ENCODE measurements at regions not wholly inside any gene's neighbourhood (a gene's known extent, or its start where the extent isn't known, plus 50 kb on each side); places are given as distances from the start of the nearest gene placed in this dataset.

DNA sequence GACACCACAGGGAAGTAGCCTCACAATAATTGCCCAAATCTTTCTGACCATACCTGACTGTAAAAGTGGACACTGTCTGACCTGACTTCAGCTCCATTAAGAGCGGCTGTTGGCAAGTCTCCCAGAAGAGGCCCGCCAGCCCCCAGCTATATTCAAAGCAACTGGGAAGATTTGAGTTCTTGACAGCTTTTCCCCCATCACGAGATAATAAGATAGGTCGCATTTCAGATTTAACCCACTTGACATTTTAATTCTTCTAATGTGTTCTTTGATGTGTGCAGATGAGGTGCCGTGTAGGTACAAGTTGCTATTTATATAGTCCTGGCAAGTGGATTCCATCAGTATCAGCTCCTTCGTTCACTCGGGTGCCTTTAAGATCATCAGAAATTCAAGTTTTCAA is 345.7 kb downstream of the DRD1 start:
- ATAC-seq: no peak

DNA sequence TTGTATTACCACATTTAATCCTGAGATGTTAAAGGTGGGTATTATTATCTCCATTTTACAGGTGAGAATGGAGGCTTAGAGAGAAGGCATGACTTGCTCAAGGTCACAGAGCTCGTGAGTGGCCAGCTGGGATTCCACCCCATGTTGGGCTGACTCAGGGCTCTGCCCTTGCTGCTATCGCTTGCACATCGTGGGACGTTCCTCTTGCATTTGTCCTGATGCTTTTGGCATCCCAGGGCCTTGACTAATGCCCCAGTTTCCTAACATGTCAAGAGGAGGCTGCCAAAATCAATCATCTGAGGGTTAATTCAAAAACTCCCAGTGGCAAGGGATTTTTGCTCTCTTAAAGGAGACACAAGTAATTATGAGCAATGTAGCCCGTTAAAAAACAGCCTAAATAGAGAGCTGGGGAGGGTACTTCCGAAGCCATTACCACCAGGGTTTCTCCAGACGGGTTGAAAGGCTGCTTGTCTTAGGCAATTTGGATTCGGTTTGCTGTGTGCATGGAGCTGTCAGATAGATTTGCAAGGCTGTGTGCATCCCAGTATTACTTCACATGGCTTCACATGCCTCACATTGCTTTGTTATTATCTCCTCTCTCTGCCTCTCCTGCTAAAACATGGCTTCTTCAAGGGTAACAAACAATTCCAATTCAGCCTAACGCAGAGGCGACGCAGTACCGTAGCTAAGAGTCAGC is 347.4 kb downstream of the DRD1 start:
- no peak for ATAC-seq

DNA sequence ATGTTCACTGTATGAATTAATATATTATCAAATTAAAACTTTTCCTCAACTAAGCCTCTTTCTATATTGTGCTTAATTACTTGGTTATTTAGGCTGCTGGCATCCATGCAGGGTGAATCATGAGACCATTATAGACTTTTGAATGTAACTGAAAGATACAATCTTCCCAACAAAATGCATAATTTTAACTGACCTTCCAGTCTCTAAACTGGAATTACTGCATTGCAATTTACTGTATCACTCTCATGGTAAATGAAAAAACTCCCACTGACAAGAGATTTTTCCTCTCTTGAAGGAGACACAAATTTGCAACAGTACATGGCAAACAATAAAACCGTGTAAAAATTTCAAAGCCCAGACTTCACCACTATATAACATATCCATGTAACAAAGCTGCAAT is 349.5 kb downstream of the DRD1 start:
- ATAC-seq: no peak

DNA sequence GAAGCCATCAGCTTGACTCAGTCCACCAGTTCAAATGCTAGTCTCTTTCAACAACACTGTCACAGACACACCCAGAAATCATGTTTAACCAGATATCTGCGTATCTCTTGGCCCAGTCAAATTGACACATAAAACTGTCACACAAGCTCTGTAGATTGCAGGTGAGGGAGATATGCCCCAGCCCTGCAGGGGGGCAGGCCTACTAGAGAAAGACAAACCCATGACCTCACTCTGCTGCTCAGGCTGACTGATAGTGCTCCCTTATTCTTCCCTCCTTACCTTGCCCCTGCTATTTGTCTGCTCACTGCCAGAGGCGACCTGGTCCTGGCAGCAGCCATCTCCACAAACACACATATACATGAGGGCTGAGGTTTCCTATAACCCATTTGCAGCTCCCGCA is 351.3 kb downstream of the DRD1 start:
- no peak for ATAC-seq

DNA sequence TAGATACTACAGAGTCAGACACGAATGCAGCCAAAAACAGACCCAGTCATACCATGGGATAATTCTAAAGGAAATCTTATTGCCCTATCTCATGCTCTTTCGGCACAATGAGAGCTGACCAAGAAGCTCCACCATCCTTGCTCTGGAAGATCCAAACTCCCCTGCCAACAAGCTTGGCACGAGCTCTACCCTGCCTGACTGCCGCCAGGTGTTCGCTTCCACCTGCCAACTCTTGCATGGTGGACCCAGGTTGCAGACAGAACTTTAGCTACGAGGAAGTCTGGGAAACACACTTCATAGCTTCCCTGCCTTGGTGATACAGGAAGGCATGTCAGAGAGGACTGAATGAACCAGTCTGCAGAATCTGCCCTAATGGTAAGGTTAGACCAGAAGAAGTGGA is 355.0 kb downstream of the DRD1 start:
- no peak for ATAC-seq

DNA sequence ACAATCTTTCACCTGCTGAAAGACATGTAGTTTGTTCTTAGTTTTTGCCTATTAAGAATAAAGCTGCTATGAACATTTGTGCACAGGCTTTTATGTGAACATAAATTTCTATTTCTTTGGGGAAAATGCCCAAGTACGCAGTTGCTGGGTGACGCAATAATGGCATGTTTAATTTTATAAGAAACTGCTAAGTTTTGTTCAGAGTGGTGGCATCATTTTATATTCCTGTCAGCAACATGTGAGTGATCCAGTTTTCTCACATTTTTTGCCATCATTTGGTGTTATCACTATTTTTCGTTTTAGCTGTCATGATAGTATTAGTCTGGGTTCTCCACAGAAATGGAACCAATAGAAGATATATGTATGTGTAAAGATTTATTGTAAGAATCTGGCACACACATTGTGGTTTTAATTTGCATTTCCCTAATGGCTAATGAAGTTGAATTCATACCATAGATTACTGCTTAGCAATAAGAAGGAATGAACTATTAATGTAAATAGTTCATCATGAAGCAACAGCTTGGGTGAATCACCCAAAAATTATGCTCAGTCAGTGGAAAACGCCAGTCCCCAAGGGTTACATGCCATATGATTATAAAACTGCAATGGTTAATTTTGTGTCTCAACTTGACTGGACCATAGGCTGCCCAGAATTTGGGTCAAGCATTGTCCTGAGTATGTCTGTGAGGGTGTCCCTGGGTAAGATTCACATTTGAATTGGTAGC is 358.6 kb downstream of the MSX2 start:
- ATAC-seq: no peak

DNA sequence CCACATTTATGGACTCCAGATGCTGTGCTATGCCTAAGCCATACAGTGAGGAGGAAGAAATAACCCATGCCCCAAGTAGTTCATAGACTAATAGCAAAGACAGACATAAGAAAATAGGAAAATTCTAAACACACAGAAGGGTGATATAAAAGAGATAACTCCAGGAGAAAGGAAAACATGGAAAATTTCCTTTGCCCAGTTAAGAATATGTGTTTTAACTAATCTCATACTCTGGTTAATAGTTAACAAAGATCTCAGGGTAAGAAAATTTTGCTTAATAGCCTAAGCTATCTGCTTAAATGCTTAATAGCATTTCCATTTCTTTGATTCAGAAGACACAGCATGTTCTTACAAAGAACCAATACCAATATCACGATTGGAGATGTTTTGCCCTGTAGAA is 358.0 kb downstream of the MSX2 start:
- no peak for ATAC-seq

DNA sequence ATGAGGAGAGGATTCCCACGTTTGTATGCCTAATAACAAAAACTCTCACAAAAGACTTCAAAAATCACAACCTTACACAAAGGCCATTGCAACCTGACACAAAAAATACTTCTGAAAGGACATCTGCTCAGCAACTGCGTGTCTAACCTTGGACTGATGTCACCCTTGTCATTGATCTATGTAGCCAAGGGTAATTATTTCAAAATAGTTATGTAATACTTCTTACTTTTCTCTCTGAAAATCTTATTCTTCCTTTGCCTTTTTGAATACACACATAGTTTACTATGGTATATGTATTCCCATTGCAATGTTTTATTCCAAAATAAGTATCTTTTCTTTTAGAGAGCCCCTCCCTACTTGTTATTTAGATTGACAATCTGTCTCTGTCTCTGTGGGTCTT is 355.3 kb downstream of the MSX2 start:
- no peak for ATAC-seq

DNA sequence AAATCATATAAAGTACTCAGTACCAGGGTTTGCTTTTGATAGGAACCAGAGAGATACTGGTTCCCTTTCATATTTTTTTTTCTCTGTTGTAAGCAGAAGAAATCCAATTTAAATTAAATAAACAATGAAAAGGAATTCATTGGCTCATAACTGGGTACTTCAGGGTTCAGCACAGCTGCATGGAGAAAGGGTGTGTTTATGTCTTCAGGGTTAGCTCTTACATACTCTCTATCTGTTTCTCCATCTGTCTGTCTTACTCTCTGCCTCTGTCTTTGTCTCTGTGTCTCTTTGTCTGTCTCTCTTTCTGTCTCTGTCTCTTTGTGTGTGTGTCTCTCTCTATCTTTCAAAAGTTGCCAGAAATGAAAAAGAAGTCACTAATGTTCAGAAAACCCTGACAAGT is 345.9 kb downstream of the MSX2 start:
- no peak for ATAC-seq

DNA sequence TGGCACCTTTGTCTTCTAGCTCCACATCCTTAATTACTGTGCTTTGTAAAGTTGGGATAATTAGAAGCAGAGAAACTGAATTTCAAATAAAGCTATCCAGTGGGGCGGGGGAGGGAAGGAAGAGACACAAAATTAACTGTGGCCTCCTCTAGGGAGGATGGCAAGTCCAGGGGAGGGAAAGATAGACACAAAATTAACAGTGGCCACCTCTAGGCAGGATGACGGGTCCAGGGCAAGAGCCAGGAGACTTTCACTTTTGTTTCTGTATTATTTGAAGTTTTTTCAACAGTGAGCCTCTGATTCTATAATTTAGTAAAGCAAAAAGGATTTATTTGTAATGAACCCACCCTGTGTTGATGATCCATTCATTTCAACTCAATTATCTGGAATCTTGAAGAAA is 335.9 kb downstream of the MSX2 start:
- ATAC-seq: no peak

DNA sequence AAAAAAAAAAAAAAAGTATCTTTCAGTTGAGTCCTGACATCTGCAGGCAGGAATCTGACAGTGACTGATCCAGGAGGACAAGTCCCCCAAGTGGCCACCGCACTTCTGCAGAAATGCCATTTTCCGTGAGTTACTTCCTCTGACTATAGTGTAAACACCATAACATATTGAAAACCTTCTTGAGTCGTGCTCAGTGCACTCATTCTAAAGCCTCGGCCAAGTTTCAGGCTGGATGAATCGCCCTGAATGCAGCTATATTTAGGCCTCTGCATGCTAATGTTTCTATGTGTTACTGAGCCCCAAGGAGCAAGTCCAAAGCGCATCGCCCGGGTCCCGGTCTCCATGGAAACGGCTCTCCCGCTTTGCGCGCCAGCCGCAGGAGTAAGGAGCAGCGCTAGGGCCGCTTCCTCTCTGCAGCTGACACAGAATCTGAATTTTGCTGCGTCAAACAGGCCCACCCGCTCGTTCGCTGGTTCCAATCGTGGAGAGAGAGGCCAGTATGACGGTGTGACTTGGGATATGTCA is 335.4 kb downstream of the MSX2 start:
- ATAC-seq: no peak

DNA sequence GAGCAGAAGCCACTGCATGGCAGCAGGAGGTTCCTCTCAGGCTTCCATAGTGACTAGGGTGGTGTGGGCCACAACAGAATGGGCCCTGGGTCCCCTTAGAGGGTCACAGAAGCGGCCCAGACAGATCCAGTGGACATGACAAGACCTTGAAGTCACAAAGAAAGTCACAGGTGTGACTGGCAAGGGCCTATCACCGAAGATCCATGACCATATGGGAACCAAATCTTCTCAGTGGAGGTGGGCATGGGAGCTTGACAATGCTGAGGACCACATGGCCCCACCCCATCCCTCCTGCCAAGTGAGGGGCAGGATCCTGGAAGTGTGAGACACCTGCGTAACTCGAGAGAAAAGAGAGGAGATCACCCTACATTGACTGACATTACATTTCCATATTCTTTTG is 332.4 kb downstream of the MSX2 start:
- ATAC-seq: no peak

DNA sequence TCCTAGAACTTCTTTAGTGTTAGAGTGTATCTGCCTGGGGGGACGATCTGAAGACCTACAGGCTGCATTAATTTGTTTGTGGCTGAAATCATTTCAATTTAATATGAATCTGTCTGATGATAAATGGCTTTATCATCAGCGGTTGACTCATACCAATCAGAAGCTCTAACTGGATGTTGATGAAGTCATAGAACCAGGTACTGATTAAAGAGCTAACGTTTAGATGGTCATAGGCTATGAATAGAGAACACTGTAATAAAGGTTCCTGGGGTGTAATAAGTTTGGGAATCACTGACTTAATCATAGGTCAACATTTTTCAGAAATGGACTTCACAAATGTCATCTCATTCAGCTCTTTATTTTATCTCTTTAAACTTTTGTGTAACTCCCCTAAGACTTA is 329.9 kb downstream of the MSX2 start:
- no peak for ATAC-seq

DNA sequence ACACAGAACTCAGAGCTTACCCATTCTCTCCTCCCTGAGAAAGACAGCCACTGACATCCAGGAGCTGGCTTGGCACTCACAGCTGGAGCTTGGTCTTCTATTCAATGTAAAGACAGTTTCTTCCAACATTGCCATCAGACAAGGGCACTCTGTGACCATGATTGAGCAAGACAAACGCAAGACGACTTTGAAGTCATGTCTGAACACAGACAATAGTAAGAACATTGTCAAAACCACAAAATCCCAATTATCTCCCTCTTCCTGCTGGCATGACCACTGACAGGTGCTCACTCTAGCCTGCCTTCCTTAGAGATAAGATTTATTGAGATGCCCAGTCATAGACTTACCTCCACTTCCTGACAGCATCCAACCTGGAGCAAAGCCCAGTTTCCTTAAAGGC is 328.0 kb downstream of the MSX2 start:
- no peak for ATAC-seq

DNA sequence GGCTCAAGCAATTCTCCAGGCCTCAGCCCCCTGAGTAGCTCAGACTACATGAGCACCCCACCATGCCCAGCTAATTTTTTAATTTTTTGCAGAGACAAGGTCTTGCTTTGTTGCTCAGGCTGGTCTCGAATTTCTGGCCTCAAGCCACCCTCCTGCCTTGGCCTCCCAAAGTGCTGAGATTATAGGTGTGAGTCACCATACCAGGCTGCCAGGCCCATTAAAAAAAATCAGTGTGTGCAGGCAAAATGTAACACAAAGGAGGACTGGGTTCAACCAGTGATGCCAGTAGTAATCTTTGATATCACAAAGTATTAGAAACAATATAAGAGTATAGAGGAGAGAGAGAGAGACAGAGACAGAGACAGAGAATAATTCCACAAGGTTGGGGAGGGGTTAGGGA is 322.7 kb downstream of the MSX2 start:
- no peak for ATAC-seq

DNA sequence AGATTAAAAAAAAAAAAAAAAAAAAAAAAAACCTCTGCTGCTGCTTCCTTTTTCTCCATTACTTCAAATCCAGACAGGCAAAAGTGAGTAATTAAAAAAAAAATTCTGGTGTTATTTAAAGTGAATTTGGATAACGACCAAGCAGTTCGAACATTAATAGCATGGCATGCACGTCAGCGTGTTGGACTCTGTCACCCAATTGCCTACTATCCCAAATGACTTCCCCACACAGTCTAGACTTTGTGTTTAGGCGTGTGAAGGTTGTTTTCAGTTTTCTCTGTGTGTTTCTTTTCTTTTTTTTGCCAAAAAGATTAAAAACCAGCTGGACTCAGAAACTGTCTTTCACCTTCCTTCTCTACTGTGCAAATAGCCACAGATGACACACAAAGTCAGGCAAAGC is 321.4 kb downstream of the MSX2 start:
- ATAC-seq: no peak

DNA sequence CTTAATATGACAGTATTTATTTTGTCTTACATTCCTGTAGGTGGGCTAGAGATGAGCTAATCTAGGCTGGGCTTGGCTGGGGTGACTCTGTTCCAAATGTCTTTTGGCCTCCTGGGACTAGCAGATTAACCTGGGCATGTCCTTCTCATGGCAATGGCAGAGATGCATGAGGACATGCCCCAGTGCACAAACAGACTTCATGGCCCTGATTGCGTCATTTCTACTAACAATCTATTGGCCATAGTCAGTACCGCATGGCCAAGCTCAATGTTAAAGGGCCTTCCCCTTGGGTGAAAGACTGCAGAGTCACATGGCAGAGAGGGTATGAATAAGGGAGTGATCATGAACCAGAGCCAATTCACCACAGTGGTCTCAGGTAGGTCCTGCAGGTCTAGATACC is 313.4 kb downstream of the MSX2 start:
- no peak for ATAC-seq

DNA sequence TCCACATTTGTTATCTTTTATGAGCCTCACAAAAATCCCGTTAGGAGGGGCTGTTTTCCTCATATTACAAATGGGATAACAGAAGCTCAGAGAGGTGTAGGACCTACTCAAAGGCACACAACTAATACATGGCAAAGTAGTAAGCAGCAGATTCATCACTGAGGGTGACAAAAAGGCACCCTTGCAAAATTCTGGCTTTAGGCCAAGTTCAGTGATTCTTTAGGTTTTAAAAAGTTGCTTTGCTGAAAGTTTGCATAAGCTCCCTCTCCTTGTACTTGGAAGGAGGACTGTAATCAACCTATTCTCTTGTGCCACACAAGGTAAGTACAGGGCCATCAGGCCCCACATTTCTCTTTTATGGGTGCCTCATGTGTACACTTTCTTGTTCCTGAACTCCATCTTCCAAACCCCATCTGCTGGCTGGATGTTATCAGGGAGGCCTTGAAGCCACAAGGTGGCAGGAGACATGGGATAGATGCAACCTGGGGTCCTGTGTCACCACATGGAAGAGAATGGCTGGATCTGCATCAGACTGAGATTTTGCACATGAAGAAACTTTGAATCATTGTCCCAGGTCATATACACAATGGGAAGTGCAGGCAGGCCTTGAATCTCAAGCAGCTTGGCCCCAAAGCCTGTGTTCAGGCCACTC is 311.6 kb downstream of the MSX2 start:
- no peak for ATAC-seq

DNA sequence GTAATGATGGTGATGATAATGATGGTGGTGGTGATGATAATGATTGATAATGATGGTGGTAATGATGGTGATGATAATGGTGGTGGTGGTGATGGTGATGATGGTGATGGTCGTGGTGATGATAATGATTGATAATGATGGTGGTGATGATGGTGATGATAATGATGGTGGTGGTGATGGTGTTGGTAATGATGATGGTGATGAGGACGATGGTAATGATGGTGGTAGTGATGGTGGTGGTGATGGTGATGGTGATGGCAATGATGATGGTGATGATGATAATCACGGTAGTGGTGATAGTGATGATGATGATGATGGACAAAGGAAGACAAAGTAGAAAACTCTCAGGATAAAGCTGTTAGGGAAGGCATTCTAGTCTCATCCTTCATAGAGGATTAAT is 310.5 kb downstream of the MSX2 start:
- ATAC-seq: no peak

DNA sequence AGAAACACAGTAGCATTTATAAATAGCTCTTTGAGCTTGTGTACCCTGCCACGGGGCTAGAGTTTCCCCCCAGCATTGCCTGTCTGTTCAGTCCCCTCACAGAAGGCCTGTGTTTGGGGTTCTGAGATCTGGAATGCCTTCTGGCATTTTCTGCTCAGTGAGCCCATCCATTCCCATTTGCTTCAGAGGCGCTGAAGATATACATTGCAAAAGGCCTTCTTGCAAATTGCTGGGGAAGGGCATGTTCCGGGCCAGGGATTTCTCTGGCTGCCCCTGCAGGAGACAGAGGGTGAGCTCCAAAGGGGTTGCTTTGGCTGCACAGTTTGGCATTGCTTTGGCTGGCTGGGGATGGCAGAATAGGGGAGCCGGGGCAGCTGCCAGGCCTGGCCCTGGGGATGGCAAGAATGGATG is 308.4 kb downstream of the MSX2 start:
- ATAC-seq: no peak

DNA sequence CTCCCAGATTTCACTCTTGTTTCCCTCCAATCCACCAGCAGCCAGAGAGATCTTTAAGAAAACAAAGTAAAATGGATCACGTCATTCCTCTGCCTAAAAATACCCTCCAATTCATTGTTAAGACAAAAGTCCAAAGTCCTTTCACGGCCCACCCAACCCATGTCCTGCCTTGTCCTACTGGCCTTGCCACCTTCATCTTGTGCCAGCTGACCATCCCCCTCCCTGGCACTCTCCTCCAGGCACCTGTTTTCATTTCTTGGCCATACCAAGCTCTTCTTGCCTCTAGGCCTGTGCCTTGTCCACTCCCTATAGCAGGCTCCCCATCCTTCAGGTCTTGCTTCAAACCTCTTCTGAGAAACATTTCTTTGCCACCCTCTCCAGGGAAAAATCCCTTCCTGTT is 307.6 kb downstream of the MSX2 start:
- ATAC-seq: no peak

DNA sequence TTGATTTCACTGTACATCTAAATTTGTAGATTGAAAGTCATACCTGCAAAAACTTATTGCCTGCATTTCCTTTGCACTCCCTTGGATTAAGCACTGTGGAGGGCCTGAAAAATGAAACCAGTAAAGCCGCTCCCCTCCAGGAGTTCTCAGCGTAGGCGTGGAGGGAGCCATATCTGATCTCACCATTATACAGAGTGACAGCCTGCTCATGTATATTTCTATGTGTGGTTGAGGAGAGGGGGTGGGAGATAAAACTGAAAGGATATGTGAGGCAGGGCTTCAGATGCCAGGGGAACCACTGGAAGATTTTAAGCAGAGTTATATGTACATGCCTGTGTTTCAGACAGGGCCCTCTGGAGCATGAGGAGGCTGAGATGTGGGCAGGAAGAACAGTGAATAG is 303.0 kb downstream of the MSX2 start:
- ATAC-seq: no peak

DNA sequence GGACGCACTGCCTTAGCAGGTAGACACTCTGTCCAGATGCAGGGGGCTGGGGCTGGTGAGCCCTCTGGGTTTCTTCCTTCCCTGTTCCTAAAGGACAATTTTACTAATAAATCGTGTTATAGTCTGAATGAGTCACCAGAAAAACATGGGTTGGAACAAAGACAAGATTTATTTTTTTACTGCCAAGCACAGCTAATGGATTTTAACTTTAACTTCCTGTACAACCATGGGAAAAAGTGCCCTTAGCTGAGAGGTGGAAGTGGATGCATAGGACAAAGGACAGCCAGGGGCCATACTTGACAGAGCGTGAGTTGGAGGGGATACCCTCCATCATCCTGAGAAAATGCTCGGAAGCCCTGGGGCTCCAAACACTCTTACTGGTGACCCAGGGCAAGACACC is 300.7 kb downstream of the MSX2 start:
- ATAC-seq: no peak
